ENCODE measurements at regions not wholly inside any gene's neighbourhood (a gene's known extent, or its start where the extent isn't known, plus 50 kb on each side); places are given as distances from the start of the nearest gene placed in this dataset.

GRCh38 chr4:165678236-165678935 lies 194.7 kb upstream of the TLL1 start:
- no peaks in the 10 kb centered on the region for H3K36me3 ChIP-seq (ENCODE audit: control insufficient read depth, insufficient read depth, low read length)
- no peak for TF ChIP-seq CTCF (IDR thresholded peaks at IDR 0.05; ENCODE audit: insufficient read depth, low read length, poor library complexity, severe bottlenecking)
- DNase-seq (ENCODE audit: low read depth), result no peak
- no peak overlapping the region for H3K4me3 ChIP-seq (ENCODE audit: low read depth, low read length)
- H3K27me3 ChIP-seq (ENCODE audit: control insufficient read depth, insufficient read depth, low read length), result no peaks in the 10 kb centered on the region

DNA sequence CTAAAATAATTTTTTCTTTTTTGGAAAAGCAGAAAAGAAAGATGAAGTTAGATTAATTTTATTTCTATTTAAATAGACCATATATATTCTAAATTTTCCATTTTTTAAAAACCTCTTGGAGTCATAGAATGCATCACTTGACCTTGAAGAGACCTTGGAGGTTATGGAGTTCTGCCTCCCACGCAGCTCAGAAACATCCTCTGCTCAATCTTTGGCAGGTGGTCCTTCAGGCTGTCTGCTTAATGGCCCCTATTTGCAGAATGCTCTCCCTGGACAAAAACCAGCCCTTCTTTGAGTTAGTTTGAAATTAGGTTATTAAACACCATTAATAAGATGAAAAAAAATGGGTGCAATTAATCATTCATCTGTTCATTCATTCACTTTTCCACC lies 194.1 kb upstream of the TLL1 start:
- H3K36me3 ChIP-seq (ENCODE audit: control insufficient read depth, insufficient read depth, low read length), result no peaks in the 10 kb centered on the region
- no peak for DNase-seq (ENCODE audit: low read depth)
- H3K4me3 ChIP-seq (ENCODE audit: low read depth, low read length), result no peak overlapping the region
- no peak for TF ChIP-seq CTCF (IDR thresholded peaks at IDR 0.05; ENCODE audit: insufficient read depth, low read length, poor library complexity, severe bottlenecking)
- no peaks in the 10 kb centered on the region for H3K27me3 ChIP-seq (ENCODE audit: control insufficient read depth, insufficient read depth, low read length)

- Histone ChIP-seq H3K4me3 (ENCODE audit: low read depth, low read length) (no peak overlapping the region), H3K36me3 (ENCODE audit: control insufficient read depth, insufficient read depth, low read length) (no peaks in the 10 kb centered on the region), H3K27me3 (ENCODE audit: control insufficient read depth, insufficient read depth, low read length) (no peaks in the 10 kb centered on the region)
- TF ChIP-seq CTCF (IDR thresholded peaks at IDR 0.05; ENCODE audit: insufficient read depth, low read length, poor library complexity, severe bottlenecking), result no peak
- no peak for DNase-seq (ENCODE audit: low read depth)
Observed at GRCh38 chr4:165680821-165681220, 192.2 kb upstream of the TLL1 start.

DNA sequence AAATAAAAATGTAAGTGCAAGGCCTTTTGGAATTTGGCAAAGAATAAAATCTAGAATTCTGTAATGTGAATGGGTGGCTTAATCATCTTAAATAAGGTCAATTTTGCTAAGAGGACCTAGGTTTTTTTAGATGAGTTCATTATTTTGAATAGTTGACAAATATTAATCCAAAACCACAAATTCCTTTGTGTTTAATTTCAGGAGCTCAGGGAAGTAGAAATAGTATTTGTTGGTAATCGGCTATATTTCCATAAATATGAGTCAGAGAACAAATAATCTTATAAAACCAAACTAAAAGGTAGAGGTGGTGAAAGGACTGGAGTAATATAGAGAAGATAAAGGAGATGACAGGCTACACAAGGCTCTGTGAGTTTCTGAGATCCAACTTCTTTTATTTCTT lies 190.4 kb upstream of the TLL1 start:
- DNase-seq (ENCODE audit: low read depth), result no peak
- Histone ChIP-seq H3K27me3 (ENCODE audit: control insufficient read depth, insufficient read depth, low read length) (no peaks in the 10 kb centered on the region), H3K36me3 (ENCODE audit: control insufficient read depth, insufficient read depth, low read length) (no peaks in the 10 kb centered on the region), H3K4me3 (ENCODE audit: low read depth, low read length) (no peak overlapping the region)
- no peak for TF ChIP-seq CTCF (IDR thresholded peaks at IDR 0.05; ENCODE audit: insufficient read depth, low read length, poor library complexity, severe bottlenecking)

DNA sequence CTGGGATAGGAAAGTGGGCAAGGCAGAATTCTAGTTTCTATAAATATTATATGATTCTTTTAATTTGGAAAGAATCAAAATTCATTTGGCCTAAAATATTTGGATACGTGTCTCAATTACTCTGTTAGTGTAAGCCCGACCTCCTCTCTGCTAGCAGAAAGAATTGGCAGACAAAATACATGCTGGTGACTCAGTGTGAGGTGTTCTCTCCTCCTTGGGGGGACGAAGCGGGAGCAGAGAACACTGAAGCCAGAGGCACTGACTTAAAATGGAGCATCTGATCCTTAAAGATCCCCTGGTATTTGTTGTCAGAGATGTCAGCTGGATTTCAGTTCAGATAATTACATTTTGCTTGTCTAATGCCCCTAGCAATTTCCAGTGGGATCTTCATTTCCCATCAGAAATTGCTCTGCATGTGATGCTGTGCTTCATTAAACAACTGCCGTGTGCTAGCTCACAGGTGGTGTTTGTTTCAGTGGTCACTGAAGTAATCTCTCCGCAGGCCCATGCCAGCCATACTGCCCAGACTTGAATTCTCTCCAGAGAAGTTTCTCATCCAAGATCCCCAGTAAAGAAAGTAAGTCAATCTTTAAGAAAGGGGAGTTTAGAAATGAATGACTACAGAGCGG lies 188.7 kb upstream of the TLL1 start:
- Histone ChIP-seq H3K27me3 (ENCODE audit: control insufficient read depth, insufficient read depth, low read length) (no peaks in the 10 kb centered on the region), H3K4me3 (ENCODE audit: low read depth, low read length) (no peak overlapping the region), H3K36me3 (ENCODE audit: control insufficient read depth, insufficient read depth, low read length) (no peaks in the 10 kb centered on the region)
- DNase-seq (ENCODE audit: low read depth), result peak; percentile 45
- TF ChIP-seq CTCF (IDR thresholded peaks at IDR 0.05; ENCODE audit: insufficient read depth, low read length, poor library complexity, severe bottlenecking), result no peak

DNA sequence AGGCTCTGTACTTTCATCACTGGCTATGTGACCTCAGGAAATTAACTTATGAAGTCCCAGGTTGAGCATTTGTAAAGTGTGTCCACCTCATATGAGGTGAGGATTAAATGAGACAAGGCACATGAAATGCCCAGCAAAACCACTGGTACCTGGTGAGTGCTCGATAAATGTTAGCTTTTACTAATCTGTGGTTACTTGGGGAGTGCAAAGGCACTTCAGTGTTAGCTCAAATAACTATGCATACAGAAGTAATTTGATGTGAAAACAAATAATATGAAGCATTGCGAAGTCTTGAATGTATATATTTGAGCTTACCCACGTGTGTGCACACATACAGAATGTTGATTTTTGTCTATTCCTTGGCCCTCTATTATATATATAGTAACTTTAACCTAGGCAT lies 186.3 kb upstream of the TLL1 start:
- TF ChIP-seq CTCF (IDR thresholded peaks at IDR 0.05; ENCODE audit: insufficient read depth, low read length, poor library complexity, severe bottlenecking), result no peak
- no peaks in the 10 kb centered on the region for H3K27me3 ChIP-seq (ENCODE audit: control insufficient read depth, insufficient read depth, low read length)
- no peak for DNase-seq (ENCODE audit: low read depth)
- H3K36me3 ChIP-seq (ENCODE audit: control insufficient read depth, insufficient read depth, low read length), result no peaks in the 10 kb centered on the region
- no peak overlapping the region for H3K4me3 ChIP-seq (ENCODE audit: low read depth, low read length)
